Fibroblast of mammary gland (primary cell): ENCODE measurements at regions not wholly inside any gene's neighbourhood (a gene's known extent, or its start where the extent isn't known, plus 50 kb on each side); places are given as distances from the start of the nearest gene placed in this dataset.
A peak's percentile ranks its signal among the peaks of the same experiment; 100 is the strongest.

ENCODE experiments used
- DNase-seq: peaks from one replicate; pipeline ENCODE4 v3.0.0-alpha.2; 2010; ENCODE audit warnings: low read depth
- H3K4me3 ChIP-seq: 2 replicates; pipeline ENCODE4 v1.5.1; 2011; ENCODE audit warnings: low read depth, mild to moderate bottlenecking, low read length, moderate library complexity; ENCODE audit not compliant: control insufficient read depth
- TF ChIP-seq, protein P1 (sequence below): conservative IDR thresholded peaks from 2 replicates; pipeline ENCODE4 v1.5.1; 2011; ENCODE audit warnings: low read depth, low read length, inconsistent platforms; ENCODE audit not compliant: control insufficient read depth, insufficient read depth

GRCh38 chr5:120229036-120229435 lies 235.1 kb upstream of the PRR16 start:
- DNase-seq = no peak
- no peak overlapping the region for H3K4me3 ChIP-seq
- TF ChIP-seq, protein P1, sequence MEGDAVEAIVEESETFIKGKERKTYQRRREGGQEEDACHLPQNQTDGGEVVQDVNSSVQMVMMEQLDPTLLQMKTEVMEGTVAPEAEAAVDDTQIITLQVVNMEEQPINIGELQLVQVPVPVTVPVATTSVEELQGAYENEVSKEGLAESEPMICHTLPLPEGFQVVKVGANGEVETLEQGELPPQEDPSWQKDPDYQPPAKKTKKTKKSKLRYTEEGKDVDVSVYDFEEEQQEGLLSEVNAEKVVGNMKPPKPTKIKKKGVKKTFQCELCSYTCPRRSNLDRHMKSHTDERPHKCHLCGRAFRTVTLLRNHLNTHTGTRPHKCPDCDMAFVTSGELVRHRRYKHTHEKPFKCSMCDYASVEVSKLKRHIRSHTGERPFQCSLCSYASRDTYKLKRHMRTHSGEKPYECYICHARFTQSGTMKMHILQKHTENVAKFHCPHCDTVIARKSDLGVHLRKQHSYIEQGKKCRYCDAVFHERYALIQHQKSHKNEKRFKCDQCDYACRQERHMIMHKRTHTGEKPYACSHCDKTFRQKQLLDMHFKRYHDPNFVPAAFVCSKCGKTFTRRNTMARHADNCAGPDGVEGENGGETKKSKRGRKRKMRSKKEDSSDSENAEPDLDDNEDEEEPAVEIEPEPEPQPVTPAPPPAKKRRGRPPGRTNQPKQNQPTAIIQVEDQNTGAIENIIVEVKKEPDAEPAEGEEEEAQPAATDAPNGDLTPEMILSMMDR = no peak

DNA sequence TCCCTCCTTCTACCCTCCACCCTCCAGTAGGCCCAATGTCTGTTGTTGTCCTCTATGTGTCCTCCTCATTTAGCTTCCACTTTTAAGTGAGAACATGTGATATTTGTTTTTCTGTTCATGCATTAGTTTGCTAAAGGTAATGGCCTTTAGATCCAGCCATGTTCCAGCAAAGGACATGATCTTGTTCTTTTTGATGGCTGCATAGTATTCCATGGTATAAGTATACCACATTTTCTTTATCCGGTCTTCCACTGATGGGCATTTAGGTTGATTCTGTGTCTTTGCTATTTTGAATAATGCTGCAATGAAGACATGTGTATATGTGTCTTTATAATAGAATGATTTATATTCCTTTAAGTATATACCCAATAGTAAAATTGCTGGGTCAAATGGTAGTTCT lies 232.5 kb upstream of the PRR16 start:
- no peak overlapping the region for H3K4me3 ChIP-seq
- TF ChIP-seq, protein P1 = no peak
- no peak for DNase-seq

- TF ChIP-seq, protein P1 = no peak
- no peak overlapping the region for H3K4me3 ChIP-seq
- DNase-seq = no peak
Observed at GRCh38 chr5:120236360-120236759, 227.7 kb upstream of the PRR16 start.

DNA sequence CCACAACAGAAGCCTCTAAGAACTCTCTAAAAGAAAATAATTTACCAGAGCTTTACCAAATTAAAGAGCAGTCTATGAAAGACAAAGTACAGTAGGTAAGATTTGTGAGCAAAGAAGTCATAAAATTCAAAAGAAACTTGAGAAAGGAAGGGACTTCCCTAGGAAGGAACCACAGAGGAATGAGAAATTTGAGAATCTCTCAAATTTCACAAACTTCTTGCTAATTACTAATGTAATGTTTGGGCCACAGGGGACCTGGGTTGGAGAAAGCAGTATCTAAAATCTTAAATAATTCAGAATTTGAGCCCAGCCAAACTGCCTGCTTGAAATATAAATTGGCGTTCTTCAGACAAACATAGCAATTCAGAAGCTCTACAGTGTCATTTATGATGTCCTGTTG lies 225.0 kb upstream of the PRR16 start:
- TF ChIP-seq, protein P1 = no peak
- DNase-seq = peak; percentile 10
- H3K4me3 ChIP-seq = no peak overlapping the region

GRCh38 chr5:120240706-120241105 lies 223.4 kb upstream of the PRR16 start:
- TF ChIP-seq, protein P1 = no peak
- no peak overlapping the region for H3K4me3 ChIP-seq
- DNase-seq = peak; percentile 15

- no peak for DNase-seq
- H3K4me3 ChIP-seq = no peak overlapping the region
- TF ChIP-seq, protein P1 = no peak
Observed at GRCh38 chr5:120241400-120241799, 222.7 kb upstream of the PRR16 start.

DNA sequence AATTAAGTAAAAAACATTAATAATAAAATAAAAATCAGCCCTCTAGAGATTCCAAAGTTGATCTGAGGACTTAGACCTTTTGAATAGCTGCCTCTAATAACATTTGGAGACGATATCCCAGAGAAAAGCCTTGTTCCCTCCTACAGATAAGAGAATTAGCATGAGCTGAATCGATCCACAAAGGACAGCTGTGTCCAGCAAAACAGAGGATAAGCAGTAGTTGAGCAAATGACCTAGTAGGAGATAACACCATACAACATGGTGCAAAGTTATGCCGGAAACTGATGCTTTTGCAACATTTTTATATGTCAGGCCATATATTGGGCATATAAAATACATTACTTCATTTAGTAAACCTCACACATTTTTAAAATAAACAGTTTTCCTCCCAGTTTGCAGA lies 212.2 kb upstream of the PRR16 start:
- no peak overlapping the region for H3K4me3 ChIP-seq
- DNase-seq = no peak
- TF ChIP-seq, protein P1 = no peak
